ENCODE measurements at regions not wholly inside any gene's neighbourhood (a gene's known extent, or its start where the extent isn't known, plus 50 kb on each side); places are given as distances from the start of the nearest gene placed in this dataset.

GRCh38 chrX:79078114-79078513, 66.4 kb upstream of the GPR174 start (continued):
- TF ChIP-seq ZNF211 (tag by site-specific recombination; IDR thresholded peaks at IDR 0.05; ENCODE audit: low read depth) (no peak), ZNF266 (tag by site-specific recombination; IDR thresholded peaks at IDR 0.05; ENCODE audit: low read depth) (no peak), HIC1 (tag by site-specific recombination; IDR thresholded peaks at IDR 0.05) (no peak), ZNF274 (IDR thresholded peaks at IDR 0.05; ENCODE audit: low read length) (no peak), ZNF274 (tag by site-specific recombination; IDR thresholded peaks at IDR 0.05; ENCODE audit: borderline replicate concordance) (no peak), ZNF37A (tag by site-specific recombination; IDR thresholded peaks at IDR 0.05) (no peak), ZBTB48 (tag by site-specific recombination; IDR thresholded peaks at IDR 0.05) (no peak)
- TF ChIP-seq, protein P1, sequence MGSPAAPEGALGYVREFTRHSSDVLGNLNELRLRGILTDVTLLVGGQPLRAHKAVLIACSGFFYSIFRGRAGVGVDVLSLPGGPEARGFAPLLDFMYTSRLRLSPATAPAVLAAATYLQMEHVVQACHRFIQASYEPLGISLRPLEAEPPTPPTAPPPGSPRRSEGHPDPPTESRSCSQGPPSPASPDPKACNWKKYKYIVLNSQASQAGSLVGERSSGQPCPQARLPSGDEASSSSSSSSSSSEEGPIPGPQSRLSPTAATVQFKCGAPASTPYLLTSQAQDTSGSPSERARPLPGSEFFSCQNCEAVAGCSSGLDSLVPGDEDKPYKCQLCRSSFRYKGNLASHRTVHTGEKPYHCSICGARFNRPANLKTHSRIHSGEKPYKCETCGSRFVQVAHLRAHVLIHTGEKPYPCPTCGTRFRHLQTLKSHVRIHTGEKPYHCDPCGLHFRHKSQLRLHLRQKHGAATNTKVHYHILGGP (tag by site-specific recombination; IDR thresholded peaks at IDR 0.05): no peak

DNA sequence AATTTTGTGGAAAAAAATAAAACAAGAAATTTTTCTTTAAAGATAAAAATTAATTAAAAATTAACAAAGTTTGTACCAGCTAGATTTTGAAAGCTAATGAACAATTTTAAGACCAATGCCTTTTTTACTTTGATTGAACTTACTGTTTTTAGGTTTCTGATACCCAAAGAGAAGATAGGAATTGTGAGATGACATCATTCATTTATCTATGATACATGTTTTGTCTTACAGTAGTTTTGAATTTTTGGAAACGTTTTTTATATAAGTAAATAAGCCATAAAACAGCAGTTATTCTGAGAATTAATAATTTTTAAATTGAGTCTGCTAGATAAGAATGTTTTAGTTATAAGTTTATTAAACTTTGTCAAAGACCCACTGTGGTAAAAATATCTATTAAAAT, 65.0 kb upstream of the GPR174 start:
- Histone ChIP-seq H3K4me1 (ENCODE audit: control insufficient read depth, insufficient read depth, low read length) (no peaks in the 10 kb centered on the region), H3K36me3 (ENCODE audit: control insufficient read depth in 2 of 2, insufficient read depth in 1 of 2, low read length in 2 of 2) (no peaks in the 10 kb centered on the region), H3K9me3 (ENCODE audit: control insufficient read depth, insufficient read depth, low read depth, low read length) (no peaks in the 10 kb centered on the region), H3K4me3 (ENCODE audit: low read depth, low read length) (no peak overlapping the region), H3K27ac (ENCODE audit: extremely low read depth, low read depth, low read length) (no peak overlapping the region)
- CTCF ChIA-PET: interaction anchor here (0.7 to 2.0 kb wide), 2 partner anchors 524 to 1920 kb away, joined by 3 to 8 read pairs; no protein-coding TSS in a partner anchor
- TF ChIP-seq PRDM4 (tag by site-specific recombination; IDR thresholded peaks at IDR 0.05) (no peak), ZFP3 (tag by site-specific recombination; IDR thresholded peaks at IDR 0.05; ENCODE audit: low read depth) (no peak)
- TF ChIP-seq, protein P2, sequence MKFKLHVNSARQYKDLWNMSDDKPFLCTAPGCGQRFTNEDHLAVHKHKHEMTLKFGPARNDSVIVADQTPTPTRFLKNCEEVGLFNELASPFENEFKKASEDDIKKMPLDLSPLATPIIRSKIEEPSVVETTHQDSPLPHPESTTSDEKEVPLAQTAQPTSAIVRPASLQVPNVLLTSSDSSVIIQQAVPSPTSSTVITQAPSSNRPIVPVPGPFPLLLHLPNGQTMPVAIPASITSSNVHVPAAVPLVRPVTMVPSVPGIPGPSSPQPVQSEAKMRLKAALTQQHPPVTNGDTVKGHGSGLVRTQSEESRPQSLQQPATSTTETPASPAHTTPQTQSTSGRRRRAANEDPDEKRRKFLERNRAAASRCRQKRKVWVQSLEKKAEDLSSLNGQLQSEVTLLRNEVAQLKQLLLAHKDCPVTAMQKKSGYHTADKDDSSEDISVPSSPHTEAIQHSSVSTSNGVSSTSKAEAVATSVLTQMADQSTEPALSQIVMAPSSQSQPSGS (tag by site-specific recombination; IDR thresholded peaks at IDR 0.05; ENCODE audit: low read depth): peak; percentile 73
- POLR2A ChIA-PET: no interaction called here

GRCh38 chrX:79080141-79080540, 64.3 kb upstream of the GPR174 start:
- H3K4me1 ChIP-seq (ENCODE audit: control insufficient read depth, insufficient read depth, low read length): no peaks in the 10 kb centered on the region
- no peak overlapping the region for H3K4me3 ChIP-seq (ENCODE audit: low read depth, low read length)
- POLR2A ChIA-PET: no interaction called here
- no peak for TF ChIP-seq KLF1 (tag by site-specific recombination; IDR thresholded peaks at IDR 0.05)
- TF ChIP-seq ZBTB8A (tag by site-specific recombination; IDR thresholded peaks at IDR 0.05): no peak
- no peak for TF ChIP-seq MYNN (tag by site-specific recombination; IDR thresholded peaks at IDR 0.05; ENCODE audit: borderline replicate concordance)
- TF ChIP-seq ZNF146 (tag by site-specific recombination; IDR thresholded peaks at IDR 0.05): no peak
- TF ChIP-seq ZNF610 (tag by site-specific recombination; IDR thresholded peaks at IDR 0.05; ENCODE audit: borderline replicate concordance): no peak
- no peak for TF ChIP-seq ZSCAN23 (tag by site-specific recombination; IDR thresholded peaks at IDR 0.05)
- no peak for TF ChIP-seq ZBTB17 (tag by site-specific recombination; IDR thresholded peaks at IDR 0.05)
- TF ChIP-seq REPIN1 (tag by site-specific recombination; IDR thresholded peaks at IDR 0.05; ENCODE audit: low read depth): no peak
- TF ChIP-seq, protein P3, sequence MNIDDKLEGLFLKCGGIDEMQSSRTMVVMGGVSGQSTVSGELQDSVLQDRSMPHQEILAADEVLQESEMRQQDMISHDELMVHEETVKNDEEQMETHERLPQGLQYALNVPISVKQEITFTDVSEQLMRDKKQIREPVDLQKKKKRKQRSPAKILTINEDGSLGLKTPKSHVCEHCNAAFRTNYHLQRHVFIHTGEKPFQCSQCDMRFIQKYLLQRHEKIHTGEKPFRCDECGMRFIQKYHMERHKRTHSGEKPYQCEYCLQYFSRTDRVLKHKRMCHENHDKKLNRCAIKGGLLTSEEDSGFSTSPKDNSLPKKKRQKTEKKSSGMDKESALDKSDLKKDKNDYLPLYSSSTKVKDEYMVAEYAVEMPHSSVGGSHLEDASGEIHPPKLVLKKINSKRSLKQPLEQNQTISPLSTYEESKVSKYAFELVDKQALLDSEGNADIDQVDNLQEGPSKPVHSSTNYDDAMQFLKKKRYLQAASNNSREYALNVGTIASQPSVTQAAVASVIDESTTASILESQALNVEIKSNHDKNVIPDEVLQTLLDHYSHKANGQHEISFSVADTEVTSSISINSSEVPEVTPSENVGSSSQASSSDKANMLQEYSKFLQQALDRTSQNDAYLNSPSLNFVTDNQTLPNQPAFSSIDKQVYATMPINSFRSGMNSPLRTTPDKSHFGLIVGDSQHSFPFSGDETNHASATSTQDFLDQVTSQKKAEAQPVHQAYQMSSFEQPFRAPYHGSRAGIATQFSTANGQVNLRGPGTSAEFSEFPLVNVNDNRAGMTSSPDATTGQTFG (tag by site-specific recombination; IDR thresholded peaks at IDR 0.05; ENCODE audit: borderline replicate concordance): no peak
- no peak for TF ChIP-seq PBX3 (CRISPR knock-in tag; IDR thresholded peaks at IDR 0.05)
- CTCF ChIA-PET: interaction anchor here (0.6 to 2.0 kb wide), 2 partner anchors 525 to 1379 kb away, joined by 3 to 8 read pairs; no protein-coding TSS in a partner anchor
- no peaks in the 10 kb centered on the region for H3K36me3 ChIP-seq (ENCODE audit: control insufficient read depth in 2 of 2, insufficient read depth in 1 of 2, low read length in 2 of 2)
- H3K9me3 ChIP-seq (ENCODE audit: control insufficient read depth, insufficient read depth, low read depth, low read length): no peaks in the 10 kb centered on the region
- no peak overlapping the region for H3K27ac ChIP-seq (ENCODE audit: extremely low read depth, low read depth, low read length)

Data from HEK293 (cell line).